ENCODE measurements at regions not wholly inside any gene's neighbourhood (a gene's known extent, or its start where the extent isn't known, plus 50 kb on each side); places are given as distances from the start of the nearest gene placed in this dataset.

DNA sequence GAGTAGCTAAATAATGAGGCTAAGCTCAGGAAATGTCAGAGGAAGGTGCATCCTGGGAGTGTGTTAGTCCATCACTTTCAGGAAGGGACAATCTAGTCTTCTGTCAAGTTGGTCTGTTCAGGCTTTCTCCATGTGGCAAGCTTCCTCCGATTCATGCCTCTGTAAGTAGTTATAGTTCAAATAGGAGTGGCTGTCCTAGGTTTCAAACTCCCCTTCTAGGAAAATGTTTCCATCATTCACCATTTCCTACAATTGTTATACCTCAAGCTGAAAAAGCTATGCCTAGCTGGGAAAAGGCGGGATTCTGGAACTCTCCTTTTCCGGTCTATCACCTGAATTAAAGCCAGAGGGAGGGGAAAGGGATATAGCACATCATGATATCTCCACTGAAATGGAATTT lies 287.7 kb upstream of the ZSWIM2 start:
- DNase-seq (ENCODE audit: low read depth): no peak

DNA sequence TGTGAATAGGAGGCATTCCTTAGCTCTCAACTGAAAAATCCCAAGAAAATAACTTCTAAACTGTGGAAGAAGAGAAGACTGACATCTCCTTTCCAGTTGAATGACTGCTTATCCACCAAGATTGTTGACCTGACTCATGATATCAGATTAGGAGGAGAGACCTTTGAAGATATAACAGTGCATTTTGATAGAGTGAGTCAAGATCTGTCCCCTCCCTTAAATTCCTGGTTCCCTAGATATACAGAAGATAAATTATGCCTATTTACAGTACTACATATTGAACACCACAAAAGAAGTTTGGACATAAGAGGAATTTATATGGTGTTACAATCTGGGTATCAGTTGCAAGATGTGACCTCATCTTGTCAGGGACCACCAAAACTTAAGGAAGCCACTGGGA lies 285.3 kb upstream of the ZSWIM2 start:
- no peak for DNase-seq (ENCODE audit: low read depth)

DNA sequence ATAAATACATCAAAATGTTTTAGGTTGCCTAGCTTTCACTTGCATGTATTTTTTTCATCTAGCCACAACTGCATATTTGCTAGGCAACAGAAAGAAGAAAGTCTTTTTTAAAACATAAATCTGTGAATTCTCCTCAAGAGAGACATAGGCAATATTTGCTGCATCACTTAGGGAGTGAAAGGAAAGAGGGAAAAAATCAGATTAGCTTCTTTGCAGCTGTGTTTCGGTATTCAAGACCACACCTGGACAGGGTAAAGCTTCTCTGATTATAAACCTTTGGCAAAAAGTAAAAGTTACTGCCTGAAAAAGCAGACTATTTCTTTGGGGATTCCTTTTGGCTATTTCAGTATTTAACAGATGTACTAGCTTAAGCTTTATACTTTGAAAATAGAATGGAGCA lies 280.9 kb upstream of the ZSWIM2 start:
- no peak for DNase-seq (ENCODE audit: low read depth)

DNA sequence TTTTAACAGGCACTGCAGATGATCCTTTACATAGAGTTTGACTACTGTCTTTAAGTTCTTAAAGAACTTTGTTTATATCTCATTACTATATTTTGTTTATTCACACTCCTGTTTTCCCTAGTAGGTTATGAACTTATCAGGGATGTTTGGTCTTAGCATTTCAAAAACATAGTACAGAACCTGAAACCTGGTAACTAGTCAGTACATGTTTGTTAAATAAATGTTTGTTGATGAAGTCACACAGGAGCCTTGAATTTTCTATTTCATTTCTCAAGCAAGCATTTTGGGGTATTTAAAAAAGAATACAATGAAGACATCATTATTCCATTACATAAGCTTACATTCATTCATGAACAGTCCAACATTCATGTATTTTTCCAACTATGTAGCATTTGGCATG lies 280.3 kb upstream of the ZSWIM2 start:
- no peak for DNase-seq (ENCODE audit: low read depth)

DNA sequence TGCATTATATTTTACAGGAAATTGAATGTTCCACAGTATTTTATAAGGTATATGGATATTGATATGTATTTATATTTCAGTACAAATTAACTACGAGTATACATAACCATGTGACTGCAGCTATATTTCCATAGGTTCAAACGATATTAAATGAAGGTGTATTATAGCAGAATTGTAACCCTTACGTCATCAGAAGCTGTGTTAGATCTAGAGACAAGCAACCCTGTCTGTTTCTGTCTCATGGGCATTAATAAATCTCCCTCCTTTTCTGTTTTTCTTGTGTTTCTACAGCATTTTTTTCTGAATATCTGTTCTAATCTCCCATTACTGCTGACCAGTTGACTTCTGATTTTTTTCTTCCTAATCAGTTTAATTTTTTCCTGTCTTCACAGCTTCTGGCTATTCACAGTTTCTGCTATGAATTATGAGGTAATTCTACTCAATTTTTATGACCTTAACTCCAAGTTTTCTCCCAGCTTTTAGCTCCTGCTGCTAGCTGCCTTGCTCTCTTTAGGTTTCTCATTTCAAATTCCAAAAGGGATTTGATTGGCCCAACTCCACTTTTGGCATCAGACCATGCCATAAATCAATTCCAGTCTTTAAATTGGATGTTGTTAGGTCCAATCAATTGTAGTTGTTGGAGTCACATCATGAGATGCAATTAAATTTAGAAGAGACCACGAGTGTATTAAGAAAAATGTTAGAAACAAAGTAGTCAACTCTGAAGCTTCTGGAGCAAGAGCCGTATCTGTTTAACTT lies 277.5 kb upstream of the ZSWIM2 start:
- DNase-seq (ENCODE audit: low read depth): no peak

DNA sequence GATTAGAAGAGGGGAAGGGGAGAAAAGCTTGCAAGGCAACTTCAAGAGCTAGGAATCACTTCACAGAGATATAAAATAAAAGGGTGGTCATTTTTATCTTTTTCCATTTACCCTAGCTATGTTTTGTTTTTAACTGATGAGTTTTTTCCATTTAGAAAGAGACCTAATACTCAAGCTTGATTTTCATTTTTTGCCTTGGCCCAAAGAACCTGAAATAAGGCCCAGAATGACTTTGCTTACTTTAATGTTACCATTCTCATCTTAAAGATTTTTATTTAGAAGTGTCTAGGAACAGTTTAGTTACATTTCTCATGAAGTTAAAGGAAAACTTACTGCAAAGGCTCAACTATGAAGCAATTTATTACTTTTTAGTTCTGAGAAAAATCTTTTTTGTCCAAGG lies 276.3 kb upstream of the ZSWIM2 start:
- no peak for DNase-seq (ENCODE audit: low read depth)

DNA sequence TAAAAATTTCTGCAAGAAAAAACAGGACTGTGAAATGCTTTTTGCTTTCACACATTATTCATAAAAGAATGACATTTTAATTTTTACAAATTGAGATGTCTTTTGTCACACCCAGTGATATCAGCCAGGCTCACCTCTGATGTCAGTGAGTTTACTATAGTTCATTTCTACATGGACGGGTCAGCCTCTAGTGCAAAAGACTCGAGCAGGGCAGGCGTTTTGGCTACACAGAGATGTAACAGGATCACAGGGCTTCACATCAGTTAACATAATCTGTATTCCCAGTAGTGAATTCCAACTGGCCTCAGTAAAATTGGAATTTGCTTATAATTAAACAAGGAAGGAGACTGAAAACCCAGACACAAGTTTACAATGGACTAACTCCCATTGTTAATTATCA lies 275.6 kb upstream of the ZSWIM2 start:
- DNase-seq (ENCODE audit: low read depth): no peak

DNA sequence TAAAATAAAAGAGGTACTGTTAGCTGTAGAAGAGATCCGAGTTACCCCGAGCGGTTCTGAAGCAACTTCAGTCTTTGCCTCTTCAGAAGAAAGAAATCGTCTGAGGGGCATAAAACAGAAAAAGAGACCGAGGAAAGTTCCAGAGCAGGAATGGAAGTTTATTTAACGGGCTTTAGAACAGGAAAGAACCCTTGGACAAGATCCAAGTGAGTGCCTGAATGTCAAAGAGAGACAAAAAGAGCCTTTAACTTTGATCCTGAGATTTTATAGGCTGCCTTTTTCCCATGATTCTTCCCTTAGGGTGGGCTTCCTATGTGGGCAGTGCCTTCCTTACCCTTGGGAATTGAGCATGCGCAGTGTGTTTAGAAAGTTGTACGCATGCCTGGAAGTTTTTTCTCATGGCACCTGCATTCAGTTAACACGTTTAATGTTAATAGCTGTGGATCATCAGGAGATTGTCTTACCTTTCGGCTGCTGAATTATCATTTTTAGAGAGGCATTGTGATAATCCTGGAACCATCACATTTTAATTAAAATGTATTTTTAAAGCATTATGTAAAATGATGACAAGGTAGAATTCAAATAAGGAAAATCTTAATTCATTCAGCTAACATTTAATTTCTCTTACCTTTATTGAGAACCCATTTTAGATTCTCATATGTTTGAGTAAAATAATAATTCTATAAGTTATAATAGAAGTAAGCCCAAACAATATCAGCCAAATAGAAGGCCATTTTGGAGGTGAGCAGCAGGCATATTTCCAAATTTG lies 269.5 kb upstream of the ZSWIM2 start:
- no peak for DNase-seq (ENCODE audit: low read depth)

DNA sequence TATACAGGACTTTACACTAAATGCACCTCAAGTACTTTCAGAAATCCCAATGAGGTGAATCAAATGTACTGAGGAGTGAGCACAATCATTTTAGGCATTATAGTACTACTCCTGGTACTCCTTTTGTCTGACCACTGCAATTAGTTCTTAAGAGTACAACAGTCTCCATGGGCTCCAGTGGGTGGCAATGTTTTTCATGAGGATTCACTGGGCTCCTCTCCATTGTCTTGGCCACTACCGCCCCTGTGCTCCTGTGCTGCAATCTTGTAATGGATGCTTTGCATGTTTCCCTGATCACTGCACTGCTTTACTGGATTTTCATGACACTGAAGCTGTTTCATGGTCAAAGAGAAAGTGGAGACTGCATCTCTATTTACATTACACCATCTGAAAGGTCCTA lies 268.5 kb upstream of the ZSWIM2 start:
- DNase-seq (ENCODE audit: low read depth): no peak

DNA sequence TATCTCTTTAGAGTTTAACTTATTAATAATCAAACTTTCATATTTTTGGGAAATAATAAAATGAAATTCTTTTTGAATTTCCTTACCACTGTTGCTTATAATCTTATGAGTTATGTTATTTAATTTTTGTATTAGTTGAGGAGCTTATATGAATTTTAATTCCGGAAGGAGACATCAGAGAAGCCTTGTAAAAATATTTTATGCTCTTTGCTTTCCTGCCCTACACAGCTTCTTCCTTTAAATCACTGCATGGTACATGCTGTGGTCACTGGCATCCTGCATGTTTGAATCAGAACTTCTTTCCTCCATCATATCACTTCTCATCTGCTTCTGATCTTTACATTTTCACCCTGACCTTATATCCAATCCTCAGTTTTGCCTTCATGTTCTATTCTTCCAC lies 266.7 kb upstream of the ZSWIM2 start:
- no peak for DNase-seq (ENCODE audit: low read depth)

DNA sequence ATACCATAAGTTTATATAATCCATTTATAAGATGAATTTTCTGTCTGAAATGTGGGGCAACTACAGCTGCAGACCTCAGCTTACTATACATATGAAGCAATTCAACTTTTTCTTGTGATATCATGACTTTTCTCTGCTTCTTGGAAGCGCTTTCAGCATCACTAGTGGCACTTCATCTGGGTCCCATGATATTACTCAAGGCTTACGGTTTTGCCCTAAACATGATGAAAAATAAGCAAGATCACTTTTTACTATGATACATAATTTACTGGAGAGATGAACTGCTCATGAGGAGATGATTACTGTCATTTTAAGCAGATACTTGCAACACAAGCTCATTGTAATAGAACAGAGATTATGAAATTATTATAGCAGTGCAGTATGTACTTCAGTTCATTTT lies 258.0 kb upstream of the ZSWIM2 start:
- DNase-seq (ENCODE audit: low read depth): no peak

DNA sequence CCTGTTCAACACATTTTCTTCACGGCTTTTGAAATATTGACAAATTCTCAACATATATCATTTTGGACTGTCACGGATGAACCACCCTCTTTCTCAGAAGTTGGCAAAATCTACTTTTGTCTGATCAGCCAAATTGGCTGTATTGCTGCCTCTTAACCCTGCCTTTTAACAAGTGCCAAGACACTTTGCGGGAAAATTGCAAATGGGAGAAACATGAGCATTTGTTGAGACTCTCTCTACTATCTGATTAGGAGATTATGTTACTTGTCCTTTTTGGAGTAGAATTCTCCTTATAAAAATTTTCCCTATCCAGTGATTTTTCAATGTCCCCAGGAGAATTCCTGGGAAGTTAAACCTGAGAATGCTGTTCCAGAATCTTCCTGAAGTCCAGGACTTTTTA lies 256.2 kb upstream of the ZSWIM2 start:
- no peak for DNase-seq (ENCODE audit: low read depth)

DNA sequence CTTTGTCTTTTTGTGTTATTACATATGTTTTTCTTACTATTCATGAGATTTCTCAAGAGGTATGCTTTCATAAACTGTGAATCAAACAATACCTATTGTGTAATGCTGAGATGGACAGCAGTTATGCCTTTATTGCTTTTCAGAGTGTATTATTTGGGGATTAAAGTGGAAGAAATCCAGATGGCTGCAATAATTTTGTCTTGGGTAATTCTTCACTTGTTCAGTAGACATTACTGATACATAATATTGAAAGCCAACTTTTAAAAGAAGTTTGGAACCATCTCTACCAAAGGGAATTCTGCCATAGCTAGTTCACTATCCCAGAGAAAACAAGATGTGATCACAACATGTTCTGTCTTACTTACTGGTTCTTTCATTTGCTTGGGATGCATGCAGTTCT lies 253.4 kb upstream of the ZSWIM2 start:
- DNase-seq (ENCODE audit: low read depth): no peak

DNA sequence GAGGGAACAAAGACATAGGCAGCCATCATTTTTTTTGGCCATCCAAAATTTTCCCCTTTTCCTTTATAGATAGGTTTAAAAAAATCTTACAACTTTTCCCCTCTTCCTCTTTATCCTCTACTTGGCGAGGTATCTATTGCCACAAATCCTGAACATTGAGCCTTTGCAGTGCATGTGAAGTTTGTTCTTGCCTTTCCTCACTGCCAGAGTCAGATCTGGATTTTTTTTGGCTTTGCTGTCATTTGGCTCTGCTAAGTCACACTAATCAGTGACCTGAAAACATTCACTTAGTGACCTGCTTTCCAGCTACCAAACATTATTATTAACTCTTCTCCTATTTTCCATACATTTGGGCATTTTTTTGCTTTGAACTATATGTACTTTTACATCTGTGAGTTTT lies 249.2 kb upstream of the ZSWIM2 start:
- DNase-seq (ENCODE audit: low read depth): no peak

DNA sequence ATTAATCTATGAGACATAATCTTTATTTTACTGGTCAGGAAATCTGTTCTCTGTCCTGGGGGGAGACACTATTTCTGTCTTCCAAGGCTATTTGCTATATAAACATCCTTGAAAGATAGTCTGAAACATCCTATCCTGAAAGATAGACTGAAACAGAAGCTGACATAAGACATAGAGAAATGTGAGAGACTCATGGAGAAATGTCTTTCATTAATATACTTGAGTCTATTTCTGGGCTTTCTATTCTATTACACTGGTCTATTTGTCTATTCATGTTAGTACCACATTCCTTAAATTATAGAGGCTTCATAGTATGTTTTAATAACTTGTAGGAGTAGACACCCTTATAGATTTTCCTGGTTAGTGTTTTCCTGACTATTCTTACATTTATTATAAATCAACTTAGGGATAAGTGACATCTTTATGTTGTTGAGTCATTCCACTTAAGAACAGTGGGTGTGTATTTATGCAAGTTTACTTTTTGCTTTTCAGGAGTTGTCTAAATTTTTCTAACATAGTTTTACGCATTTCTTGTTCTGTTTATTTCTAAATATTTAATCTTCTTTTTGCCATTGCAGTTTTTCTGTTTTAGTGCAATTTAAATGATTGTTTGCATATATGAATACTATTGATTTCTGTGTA lies 244.9 kb upstream of the ZSWIM2 start:
- no peak for DNase-seq (ENCODE audit: low read depth)

DNA sequence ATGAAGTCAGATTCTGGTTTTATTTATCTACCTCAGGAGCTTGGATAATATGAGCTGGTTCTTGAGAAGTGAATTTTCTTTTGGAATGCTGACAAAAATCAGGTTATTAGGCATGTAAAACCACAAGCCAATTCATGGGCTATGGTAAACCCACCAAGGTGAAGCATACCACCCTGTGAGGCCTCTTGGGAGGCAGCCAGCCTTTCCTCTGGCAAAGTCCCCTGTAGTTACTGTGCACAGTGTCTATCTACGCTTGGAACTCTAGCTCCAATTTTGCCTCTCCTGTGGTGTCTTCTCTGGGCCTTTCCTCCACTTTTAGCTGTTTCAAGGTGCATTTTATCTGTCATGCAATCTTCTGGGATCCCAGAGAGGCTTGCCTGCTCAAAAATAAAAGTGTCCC lies 242.7 kb upstream of the ZSWIM2 start:
- DNase-seq (ENCODE audit: low read depth): no peak

DNA sequence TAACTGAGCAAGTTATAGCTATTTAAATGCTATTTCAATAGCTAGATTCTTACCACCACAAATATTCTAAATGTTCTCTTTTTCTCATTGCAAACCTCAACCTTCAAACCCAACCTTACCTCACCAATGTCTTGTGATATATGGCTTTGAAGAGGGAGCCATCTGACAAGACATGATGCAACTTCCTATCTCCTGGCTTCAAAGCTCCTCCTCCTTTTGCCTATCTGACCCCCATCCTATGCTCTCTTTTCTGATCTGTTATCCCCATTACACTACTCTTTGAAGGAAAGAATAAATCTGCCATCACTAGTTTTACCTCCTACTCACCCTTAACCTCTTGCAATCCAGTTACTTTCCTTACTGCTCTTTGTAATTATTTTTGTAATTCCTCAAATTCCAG lies 235.6 kb upstream of the ZSWIM2 start:
- DNase-seq (ENCODE audit: low read depth): no peak

DNA sequence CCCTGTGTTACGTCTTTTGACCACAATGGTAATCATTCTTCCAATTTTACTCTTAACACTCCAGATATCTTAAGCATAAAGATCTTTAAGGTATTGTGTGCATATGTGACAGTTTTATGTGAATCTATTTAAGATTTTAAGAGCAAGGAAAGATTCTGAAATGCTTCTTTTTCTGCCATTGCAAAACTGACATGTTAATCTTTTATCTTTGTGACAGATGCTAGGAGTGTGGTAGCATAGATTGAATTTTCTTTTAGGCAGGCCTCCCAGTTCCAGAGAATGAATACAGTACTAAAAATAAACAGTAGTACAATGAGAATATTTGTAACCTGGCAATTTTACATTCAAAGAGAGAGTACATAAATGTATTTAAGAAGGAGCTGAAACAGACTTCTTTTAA lies 232.5 kb upstream of the ZSWIM2 start:
- DNase-seq (ENCODE audit: low read depth): no peak

DNA sequence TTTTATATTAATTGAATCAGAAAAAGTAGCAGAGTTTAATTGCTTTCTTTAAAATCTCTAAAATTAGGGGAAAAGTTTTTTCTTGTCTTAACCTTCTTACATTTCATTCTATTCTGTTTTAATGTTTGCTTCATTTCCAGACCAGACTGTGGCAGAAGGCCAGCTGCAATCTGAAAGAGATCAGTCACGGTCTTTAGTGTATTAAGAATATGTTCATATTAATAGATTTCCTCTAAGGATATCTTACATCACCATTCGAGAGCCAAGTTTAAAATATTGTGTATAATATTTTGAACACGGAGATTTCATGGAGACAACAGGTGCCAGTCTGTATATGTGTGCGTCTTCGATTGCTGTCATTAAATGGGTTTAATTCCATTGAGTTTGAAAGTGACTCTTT lies 230.9 kb upstream of the ZSWIM2 start:
- no peak for DNase-seq (ENCODE audit: low read depth)

DNA sequence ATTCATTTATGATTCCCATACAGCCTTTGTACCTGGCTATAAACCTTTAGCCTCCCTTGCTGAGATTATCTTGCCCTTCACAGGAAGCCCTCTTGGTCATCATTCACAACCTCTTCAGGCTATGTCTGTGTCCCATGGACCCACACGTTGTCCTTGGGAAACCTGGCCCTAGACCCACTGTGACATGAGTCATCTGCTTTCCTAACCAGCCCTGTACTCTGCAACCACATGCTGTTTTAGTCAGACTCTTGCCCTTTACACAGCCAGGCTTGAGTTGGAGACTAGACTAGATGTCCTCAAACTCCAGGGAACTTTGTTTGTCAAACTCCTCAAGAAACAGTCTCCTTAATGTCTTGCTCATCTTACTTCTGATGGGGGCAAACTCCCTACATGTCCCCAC lies 229.3 kb upstream of the ZSWIM2 start:
- no peak for DNase-seq (ENCODE audit: low read depth)

DNA sequence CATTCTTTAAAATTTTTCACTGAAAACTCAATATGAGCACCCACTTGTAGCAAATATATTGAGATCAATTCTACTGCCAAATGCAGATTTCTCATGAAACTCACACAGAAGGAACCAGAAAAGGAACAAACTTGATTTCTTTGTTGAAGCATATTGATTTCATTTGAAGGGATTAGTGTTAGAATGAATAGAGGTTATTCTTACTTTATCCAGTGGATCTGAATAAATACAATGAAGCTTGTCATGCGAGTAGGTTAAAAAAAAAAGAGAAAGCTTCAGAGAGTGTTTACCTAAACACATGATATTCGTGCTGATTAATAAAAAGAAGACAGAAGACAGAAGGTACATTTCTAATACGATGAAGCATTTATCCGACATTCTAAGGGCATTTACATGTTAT lies 226.7 kb upstream of the ZSWIM2 start:
- no peak for DNase-seq (ENCODE audit: low read depth)

DNA sequence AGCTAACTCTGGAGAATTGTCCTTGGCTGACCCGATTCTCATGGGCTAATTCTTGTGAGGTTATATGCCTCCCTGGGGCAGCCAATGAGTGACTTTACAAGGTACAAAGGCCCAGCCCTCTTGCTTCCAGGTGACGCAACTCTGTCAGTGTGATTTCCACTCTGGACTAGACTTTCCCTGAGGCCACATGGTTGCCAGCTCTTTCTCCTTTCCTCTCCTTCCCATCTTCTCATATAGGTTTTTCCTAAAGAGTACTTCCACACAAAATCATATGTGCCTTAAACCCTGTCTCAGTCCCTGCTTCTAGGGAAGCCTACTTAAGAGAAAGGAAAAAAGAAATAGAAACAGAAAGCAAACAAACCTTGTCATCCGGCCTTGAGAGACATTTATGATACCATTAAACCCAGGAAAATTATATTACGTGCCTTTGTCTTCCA lies 226.2 kb upstream of the ZSWIM2 start:
- no peak for DNase-seq (ENCODE audit: low read depth)

DNA sequence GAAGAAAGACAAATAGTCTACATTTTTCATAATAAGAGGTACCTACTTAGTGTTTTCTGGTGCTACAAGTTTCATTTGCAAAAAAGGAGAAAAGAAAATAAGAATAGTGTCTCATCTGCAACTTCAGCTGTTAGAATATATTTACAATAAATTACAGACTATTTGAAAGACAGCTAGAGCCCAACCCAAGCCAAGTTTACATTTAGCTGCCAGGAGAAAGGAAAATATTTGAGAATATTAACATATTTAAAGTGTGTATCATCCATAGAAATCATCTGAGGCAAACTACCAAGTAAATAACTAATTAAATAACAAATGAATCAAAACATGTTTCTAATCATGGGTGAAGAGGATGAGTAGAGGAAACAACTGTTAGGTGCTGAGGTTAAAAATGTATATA lies 209.2 kb upstream of the ZSWIM2 start:
- no peak for DNase-seq (ENCODE audit: low read depth)
